ENCODE measurements at regions not wholly inside any gene's neighbourhood (a gene's known extent, or its start where the extent isn't known, plus 50 kb on each side); places are given as distances from the start of the nearest gene placed in this dataset.

DNA sequence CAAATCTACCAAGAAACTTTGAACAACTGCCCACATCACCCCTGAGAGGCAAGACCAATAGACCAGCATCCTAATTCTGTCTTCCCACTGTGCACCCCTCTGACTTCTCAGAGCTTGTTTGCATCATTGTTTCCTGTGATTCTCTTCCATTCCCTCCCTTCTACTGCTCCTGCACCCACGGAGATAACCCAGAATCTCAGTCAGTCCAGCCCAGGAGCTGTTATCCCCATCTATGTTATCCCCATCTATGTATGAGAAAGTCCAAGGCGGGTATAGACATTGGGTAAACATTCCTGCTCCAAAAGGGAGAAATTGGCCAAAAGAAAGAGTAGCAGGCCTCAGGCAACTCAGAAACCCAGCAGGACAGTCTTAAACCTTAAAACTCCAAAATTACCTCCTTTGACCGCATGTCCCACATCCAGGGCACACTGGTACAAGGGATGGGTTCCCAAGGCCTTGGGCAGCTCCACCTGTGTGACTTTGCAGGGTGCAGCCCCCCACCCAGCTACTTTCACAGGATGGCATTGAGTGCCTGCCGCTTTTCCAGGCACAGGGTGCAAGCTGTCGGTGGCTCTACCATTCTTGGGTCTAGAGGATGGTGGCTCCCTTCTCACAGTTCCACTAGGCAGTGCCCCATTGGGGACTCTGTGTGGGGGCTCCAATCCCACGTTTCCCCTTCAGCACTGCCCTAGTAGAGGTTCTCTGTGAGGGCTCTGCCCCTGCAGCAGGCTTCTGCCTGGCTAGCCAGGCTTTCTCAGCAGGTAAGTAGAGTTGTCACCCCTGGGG, 414.8 kb downstream of the NPHP4 start:
- in situ Hi-C loops (cut with MboI; ENCODE audit: low sequenced_read_pairs in 4 of 4) (no loop called here), intact Hi-C loops (cut with DNase I; ENCODE audit: low total_unique reads) (no loop called here)
- Histone ChIP-seq H3K27me3 (no peaks in the 10 kb centered on the region), H3K4me1 (no peaks in the 10 kb centered on the region), H3K27ac (no peak overlapping the region), H3K4me3 (no peak overlapping the region), H3K9me3 (no peaks in the 10 kb centered on the region), H3K36me3 (no peaks in the 10 kb centered on the region)
- DNase-seq (no peak), ATAC-seq (no peak)
- TF ChIP-seq POLR2A (IDR thresholded peaks at IDR 0.05): no peak
- TF ChIP-seq, protein P1, sequence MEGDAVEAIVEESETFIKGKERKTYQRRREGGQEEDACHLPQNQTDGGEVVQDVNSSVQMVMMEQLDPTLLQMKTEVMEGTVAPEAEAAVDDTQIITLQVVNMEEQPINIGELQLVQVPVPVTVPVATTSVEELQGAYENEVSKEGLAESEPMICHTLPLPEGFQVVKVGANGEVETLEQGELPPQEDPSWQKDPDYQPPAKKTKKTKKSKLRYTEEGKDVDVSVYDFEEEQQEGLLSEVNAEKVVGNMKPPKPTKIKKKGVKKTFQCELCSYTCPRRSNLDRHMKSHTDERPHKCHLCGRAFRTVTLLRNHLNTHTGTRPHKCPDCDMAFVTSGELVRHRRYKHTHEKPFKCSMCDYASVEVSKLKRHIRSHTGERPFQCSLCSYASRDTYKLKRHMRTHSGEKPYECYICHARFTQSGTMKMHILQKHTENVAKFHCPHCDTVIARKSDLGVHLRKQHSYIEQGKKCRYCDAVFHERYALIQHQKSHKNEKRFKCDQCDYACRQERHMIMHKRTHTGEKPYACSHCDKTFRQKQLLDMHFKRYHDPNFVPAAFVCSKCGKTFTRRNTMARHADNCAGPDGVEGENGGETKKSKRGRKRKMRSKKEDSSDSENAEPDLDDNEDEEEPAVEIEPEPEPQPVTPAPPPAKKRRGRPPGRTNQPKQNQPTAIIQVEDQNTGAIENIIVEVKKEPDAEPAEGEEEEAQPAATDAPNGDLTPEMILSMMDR (IDR thresholded peaks at IDR 0.05 in 4 of 5, conservative IDR thresholded peaks at IDR 0.05 in 1 of 5): no peak

DNA sequence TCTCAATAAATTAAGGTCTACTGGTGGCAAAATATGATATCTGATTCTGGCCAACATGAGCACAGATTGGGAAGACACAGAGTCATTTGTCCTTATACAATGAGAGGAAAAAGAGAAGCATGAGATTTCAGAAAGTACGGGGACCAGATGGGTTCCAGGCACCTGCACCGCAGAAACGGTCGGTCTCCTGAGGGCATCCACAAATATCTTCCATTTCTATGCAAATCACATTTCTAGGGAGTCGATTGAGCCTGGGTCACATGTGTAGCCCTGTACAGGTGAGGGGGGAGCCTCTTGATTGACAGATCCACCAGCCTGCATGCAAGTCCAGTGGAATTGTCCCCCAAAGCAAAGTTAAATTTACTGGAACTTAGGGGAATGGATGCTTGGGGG, 415.6 kb downstream of the NPHP4 start:
- DNase-seq: no peak
- no peaks in the 10 kb centered on the region for H3K4me1 ChIP-seq
- in situ Hi-C loops (cut with MboI; ENCODE audit: low sequenced_read_pairs in 4 of 4) (no loop called here), intact Hi-C loops (cut with DNase I; ENCODE audit: low total_unique reads) (no loop called here)
- no peak for TF ChIP-seq POLR2A (IDR thresholded peaks at IDR 0.05)
- TF ChIP-seq, protein P1 (IDR thresholded peaks at IDR 0.05 in 4 of 5, conservative IDR thresholded peaks at IDR 0.05 in 1 of 5): no peak
- H3K4me3 ChIP-seq: no peak overlapping the region
- no peaks in the 10 kb centered on the region for H3K36me3 ChIP-seq
- ATAC-seq: no peak
- H3K27me3 ChIP-seq: no peaks in the 10 kb centered on the region
- no peaks in the 10 kb centered on the region for H3K9me3 ChIP-seq
- no peak overlapping the region for H3K27ac ChIP-seq

DNA sequence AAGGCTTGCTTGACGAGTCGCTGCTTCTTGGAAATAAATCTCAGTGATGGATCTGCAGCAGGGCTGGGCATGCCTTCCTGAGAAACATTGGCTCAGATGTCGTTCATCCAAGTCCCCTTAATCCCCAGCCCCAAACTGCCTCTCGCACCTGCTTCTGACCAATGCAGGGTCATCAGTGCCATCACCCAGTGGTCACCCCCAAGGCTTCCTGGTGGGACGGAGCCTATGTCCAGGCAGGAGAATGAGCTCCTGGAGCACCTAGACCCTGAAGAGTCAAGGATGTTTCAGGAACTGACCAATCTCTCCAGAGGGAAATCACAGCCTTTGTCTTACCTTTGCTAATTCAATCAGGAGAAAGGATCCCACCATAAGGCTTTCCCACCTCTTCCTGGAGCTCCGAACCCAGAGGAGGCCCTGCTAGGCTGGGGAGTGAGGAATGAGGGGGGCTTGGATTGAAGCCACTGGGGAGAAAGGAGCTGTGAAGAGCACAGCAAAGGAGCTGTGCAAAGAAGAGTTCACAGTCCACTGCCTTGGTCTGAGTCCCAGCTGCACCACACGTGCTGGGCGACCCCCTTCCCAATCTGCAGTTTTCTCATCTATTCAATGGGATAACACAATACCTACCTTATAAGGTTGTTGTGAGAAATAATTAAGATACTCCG, 416.1 kb downstream of the NPHP4 start:
- DNase-seq: no peak
- Histone ChIP-seq H3K36me3 (no peaks in the 10 kb centered on the region), H3K4me3 (no peak overlapping the region), H3K9me3 (no peaks in the 10 kb centered on the region), H3K27ac (no peak overlapping the region), H3K27me3 (no peaks in the 10 kb centered on the region), H3K4me1 (no peaks in the 10 kb centered on the region)
- intact Hi-C loops (cut with DNase I; ENCODE audit: low total_unique reads) (no loop called here), in situ Hi-C loops (cut with MboI; ENCODE audit: low sequenced_read_pairs in 4 of 4) (no loop called here)
- ATAC-seq: no peak
- no peak for TF ChIP-seq POLR2A (IDR thresholded peaks at IDR 0.05)
- TF ChIP-seq, protein P1 (IDR thresholded peaks at IDR 0.05 in 4 of 5, conservative IDR thresholded peaks at IDR 0.05 in 1 of 5): no peak

DNA sequence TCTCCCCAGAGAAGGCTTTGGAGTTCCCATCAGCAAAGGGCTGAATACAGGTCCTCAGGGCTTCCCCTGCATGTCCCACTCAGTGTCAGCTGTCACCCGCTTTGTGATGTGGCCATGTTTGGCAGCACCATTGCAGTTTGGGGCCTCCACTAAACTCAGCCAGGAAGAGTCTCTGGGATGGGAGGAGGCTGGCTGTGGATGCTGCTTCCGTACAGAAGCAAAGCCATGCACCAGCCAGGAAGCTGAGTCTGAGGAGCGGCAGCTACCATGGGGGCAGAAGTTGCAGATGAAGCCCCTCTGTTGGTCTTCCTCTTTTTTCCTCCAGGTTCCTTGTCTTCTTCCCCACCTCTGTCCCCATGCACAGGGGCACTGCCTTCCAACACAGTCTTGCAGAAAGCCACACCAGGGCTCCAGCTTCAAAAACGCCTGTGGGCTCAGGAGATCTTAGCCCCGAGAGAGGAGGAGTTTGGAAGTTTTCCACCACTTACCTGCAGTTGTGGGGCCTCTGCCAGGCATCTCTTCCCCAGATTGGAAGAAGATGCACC, 416.8 kb downstream of the NPHP4 start:
- no peak overlapping the region for H3K4me3 ChIP-seq
- no peak for TF ChIP-seq POLR2A (IDR thresholded peaks at IDR 0.05)
- TF ChIP-seq, protein P1 (IDR thresholded peaks at IDR 0.05 in 4 of 5, conservative IDR thresholded peaks at IDR 0.05 in 1 of 5): no peak
- in situ Hi-C loops (cut with MboI; ENCODE audit: low sequenced_read_pairs in 4 of 4): no loop called here

More for the DNA sequence above, 416.8 kb downstream of the NPHP4 start:
- H3K27ac ChIP-seq: no peak overlapping the region
- no peaks in the 10 kb centered on the region for H3K4me1 ChIP-seq
- H3K9me3 ChIP-seq: no peaks in the 10 kb centered on the region
- no peaks in the 10 kb centered on the region for H3K27me3 ChIP-seq
- no peaks in the 10 kb centered on the region for H3K36me3 ChIP-seq
- no peak for DNase-seq
- ATAC-seq: no peak
- intact Hi-C loops (cut with DNase I; ENCODE audit: low total_unique reads): no loop called here

Data from gastrocnemius medialis (tissue), 4 donors.